HG03095 (cell line): ENCODE measurements at regions not wholly inside any gene's neighbourhood (a gene's known extent, or its start where the extent isn't known, plus 50 kb on each side); places are given as distances from the start of the nearest gene placed in this dataset.

Source experiments
- ATAC-seq: cut with Tn5 transposase; IDR thresholded peaks from one replicate; pipeline ENCODE4 v1.9.1; 2021; ENCODE audit warnings: moderate library complexity; ENCODE audit not compliant: unreplicated experiment

DNA sequence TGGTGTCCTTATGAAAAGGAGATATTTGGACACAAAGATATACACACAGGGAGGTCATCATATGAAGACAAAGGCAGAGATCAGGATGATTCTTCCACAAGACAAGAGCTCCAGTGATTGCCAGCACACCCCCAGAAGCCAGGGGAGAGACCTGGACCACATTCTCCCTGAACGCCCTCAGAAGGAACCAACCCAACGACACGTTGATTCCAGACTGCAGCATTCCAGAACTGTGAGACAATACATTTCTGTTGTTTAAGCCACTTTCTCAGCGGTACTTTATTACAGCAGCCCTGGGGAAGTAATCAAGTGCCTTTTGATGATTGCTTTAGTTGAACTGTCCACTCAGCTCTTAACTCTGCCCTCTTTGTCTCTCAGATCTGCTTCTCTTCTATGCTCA is 285.5 kb upstream of the SMARCA2 start:
- ATAC-seq, result no peak

DNA sequence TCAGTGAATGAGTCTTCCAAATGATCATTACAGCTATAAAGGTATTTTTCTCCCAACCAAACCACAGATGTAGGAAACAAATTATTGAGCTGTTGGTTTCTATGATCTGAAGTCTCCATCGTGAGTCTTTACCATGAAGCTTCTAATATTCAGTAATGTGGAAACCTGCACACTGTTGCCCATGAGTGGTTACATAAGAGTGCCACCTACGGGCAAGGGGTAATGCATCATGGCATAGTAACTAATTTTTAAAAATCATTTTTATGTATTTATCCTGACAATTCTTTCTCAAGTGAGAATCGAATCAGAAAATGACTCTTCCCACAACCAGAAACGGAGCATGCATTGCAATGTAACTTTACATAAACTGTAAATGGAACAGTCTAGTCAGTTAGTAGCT is 282.5 kb upstream of the SMARCA2 start:
- ATAC-seq, result no peak

DNA sequence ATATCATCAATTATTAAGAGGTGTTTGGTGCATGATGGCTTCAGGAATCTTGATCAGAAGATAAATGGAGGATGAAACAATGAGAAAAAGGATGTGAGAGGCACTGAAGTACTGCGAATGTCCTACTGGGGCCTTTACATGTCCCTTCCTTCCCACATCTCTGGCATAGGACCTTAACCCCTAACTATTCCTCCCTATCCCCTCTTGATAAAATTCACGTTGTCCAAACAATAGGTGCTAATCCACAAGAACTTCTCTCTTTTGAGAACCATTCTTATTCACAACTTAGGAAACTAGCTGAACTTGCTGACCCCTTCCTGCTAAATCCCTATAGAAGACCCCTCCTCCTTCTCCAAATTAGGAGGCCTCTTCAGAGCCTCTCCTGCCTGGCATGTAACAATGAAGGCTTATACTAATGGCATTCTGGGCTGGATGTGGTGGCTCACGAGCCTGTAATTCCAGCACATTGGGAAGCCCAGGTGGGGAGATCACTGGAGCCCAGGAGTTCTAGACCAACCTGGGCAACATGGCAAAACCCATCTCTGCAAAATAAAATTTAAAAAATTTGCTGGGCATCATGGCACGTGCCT is 276.5 kb upstream of the SMARCA2 start:
- ATAC-seq, result no peak

DNA sequence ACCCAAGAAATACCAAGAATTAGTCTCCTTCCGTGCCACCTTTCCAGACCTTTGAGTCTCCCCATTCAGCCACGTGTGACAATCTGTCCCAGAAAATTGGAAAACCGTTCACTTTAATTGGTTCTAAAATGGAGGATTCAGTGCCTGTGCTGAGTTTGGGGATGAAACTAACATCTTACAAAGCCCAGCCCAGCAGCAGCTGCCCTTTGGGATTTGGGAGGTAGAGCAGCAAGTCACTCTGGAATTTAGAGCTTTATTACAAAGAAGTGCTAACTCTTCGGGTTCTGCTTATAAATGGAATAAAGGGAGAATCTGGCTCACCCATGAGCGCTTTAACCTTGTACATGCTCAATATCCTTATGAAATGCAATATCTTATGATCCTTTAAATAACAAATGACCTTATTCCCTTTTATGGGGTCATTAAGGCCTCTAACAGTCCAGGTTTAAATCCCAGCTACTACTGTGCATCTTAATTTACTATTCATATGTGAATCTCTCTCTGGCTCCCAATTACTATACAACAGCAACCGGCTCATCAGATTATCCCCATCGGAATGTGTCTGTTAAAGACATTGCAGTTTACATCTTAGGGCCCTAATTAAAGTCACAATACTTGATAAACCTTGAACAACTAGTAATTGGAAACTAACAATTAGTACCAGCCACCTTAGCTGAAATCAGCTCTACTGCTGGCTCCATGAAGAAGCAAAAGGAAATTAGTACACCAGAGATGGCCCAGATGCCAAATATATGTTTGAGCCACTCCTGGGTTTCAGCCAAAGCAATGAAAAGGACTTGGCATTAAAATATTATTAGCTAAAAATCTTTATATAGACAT is 271.8 kb upstream of the SMARCA2 start:
- ATAC-seq, result no peak

DNA sequence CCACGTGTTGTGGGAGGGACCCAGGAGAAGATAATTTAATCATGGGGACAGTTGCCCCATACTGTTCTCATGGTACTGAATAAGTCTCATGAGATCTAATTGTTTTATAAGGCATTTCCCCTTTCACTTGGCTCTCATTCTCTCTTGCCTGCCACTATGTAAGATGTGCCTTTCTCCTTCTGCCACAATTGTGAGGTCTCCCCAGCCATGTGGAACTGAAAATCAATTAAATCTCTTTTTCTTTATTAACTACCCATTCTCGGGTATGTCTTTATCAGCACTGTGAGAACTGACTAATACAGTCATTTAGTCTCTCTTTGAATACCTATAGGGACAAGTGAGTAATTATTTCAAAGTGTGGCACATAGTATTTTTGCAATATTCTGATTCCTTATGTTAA is 269.2 kb upstream of the SMARCA2 start:
- ATAC-seq, result no peak

DNA sequence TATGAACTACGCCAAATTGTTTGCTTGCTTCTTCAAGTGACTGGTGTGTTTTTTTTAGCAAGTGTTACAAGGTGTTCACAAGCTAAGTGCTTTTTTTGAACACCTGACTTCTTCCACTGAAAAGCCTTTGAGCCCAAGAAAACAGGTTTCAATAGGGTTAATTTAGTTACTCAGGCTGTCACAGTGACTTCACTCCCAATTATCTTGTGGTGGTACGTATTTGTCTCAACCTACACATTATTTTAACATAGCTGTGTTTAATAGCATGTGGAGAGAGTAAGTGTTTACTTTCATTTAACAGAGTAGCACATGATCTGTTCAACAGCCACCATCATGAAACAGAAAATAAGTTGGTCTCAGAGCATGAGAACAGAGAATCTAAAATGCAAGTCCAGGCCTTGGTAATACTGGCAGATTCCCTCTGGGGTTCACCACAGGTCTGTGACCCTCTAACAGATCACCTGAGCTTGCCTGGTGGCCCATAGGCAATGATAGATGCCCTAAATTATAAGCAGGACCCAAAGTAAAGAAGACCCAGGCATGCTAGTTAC is 267.7 kb upstream of the SMARCA2 start:
- peak; percentile 69 for ATAC-seq

DNA sequence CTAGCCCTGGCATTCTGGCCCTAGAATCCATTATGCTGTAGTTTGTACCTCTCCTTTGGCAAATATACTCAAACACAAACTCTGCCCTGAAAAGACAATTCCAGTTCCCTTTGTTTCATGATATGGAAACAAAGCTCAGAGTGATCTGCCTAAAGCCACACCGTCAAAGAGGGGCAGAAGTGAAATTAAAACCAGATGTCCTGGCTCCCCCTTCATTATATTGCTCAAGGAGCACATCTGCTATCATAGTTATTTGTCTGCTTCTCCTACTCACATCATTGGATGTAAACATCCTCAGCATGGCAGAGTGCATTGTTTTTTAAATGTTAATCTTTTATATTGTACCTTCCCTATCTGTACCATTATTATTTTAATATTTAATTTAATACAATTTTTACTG is 266.7 kb upstream of the SMARCA2 start:
- no peak for ATAC-seq

DNA sequence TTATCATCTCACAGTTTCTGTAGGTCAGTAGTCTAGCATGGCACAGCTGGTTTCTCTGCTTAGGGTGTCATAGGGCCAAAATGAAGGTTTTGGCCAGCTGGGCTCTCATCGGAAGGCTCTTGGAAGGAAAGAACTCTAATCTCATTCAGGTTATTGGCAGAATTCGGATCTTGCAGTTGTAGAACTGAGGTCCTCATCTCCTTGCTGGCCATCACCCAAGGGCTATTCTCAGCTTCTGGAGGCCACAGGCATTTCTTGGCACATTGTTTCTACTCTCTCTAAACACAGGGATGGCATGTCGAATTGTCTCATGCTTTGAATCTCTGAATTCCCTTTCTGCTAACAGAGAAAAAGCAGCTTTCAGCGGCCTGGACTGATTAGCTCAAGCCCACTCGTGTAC is 258.0 kb upstream of the SMARCA2 start:
- ATAC-seq, result no peak

DNA sequence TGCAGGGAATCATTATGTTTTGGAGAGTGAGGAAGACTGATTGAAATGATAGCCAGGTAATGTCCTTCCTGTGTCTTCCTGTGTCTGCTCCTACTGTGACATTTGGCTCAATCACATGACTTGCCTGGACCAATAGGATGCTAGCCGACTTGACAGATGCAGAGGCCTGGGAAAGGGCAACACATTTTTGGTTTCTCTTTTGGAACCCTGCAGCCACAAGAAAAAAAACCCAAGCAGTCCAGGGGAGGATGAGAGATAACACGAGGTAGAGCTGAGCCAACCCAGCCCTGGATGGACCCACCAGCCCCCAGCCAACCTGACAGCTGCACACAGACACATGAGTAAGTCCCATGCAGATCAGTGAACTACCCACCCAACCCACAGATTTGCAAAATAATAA is 256.1 kb upstream of the SMARCA2 start:
- ATAC-seq, result peak; percentile 87

DNA sequence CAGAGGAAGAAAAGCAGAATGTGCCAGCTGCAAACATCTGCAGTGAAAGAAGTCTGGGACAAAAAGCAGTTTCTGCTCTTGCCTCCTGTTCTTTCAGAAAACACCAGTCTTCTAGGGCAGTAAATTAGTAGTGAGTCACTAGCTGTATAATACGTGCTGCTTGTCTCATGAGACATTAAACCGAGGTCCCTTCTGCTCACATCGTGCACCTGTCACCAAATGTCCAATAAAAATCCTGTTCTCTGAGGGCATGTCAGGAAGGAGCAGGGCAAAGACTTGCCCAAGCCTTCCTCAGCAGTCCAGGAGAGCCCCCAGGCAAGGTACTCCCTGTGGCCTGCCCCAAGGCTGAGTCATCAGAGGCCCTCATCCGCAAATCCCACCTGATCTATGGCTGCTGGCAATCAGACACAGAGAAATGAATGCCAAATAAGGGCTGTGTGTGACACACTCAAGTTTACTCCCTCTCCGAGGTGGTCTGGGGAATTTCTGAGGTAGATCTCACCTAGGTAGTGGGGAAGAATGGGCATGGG is 255.3 kb upstream of the SMARCA2 start:
- no peak for ATAC-seq

DNA sequence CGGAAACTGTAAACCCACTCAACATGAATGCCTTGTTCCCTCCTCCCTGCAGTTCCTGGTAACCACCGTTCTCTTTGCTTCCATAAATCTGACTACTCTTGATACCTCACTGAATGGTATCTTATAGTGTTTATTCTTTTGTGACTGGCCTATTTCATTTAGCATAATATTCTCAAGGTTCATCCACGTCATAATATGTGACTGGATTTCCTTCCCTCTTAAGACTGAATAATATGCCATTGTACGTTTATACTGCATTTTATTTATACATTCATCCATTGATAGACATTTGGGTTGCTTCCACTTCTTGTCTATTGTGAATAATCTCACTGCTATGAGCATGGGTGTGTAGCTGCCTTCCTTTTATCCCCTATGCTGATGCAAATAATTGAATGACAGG is 253.3 kb upstream of the SMARCA2 start:
- no peak for ATAC-seq

DNA sequence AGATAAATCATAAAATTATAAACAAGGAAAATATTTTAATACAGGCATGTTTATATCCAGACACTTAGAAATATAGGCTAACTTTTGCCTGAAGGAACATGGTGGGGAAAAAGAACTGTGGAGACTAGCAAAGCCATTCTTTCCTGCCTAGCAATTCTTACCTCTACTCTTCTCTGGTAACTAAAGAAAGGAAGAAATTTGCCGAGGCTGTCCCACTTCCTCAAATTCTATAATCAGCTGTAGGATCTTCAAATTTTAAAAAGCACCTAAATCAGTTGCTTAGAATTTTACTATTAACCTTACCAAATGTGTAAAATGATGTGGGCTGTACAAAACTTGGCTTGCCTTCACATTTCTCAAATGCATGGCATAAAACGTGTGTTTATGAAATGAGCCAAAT is 249.1 kb upstream of the SMARCA2 start:
- ATAC-seq, result no peak

DNA sequence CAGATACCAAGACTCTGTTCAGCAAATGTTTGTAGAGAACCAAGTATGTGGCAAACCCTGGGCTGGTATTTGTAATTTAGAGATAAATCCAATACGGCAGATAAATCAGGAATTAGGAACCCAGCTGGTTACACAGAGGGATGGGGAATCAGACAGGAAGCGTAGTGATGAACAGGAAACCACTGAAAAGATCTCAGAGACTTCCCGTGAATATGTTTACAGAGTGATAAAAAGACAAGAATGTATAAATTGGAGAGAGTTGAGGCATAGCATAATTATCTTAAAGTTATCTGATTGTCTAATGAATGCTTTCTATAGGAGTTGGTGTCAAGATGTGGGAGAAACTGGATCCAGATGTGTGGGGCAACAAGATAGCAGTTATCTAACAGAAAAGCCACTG is 246.6 kb upstream of the SMARCA2 start:
- no peak for ATAC-seq

DNA sequence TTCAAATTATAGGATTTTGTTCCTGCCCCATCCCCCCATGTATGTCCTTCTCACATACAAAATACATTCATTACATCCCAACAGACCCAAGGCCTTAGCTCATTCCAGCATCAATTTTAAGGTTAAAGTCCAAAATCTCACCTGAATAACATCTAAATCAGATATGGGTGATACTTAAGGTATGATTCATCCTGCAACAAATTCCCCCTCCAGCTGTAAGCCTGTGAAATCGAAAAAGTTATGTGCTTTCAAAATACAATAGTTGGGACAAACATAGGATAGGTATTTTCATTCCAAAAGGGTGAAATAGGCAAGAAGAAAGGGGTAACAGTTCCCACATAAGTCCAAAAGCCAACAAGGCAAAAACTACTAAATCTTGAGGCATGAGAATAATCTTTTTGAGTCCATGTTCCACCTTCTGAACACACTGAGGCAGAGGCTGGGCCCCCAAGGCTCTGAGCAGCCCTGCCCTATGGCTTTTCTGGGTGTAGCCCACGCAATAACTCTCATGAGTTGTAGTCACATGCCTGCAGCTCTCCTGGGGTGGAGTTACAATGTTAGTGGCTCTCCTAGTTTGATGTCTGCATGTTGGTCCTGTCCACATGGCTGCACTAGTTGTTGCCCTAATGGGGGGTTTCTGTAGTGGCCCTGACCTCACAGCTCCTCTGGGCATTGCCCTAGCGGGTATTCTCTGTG is 243.9 kb upstream of the SMARCA2 start:
- ATAC-seq, result no peak

DNA sequence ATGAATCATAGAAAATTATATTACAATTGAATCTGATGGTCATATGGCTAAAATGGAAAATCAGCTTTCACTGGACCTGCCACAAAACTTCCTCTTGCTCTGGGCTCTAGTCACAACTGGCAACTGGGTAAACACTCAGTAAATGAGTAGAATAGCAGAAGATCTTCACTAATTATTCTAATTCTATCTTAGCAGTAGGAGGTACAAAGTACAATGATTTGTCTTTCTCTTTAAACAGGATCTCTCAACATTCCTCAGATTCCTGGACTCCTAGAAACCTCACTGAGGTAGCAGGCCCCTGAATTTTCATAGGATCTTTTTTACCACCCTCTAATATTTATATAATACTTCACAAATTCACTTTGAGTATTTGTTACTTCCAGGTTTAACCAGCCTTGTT is 239.9 kb upstream of the SMARCA2 start:
- ATAC-seq, result no peak

DNA sequence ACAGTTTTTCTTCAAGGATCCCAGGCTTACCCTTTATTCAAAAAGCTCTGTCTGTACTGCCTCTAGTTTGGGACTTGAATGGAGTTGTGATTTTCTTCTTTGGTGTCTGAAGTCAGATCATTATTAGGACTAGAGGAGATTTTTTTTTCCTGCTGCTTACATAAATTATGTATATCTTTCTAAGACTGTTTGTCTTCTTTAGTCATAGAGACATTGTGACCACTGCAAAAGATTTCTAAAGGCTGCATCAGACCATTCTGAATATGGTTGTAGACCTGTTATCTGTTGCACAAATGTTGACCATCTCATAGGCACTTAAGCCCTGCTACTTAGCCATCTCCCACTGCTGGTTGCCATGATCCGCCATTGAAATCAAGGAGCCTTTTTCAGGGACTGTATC is 238.5 kb upstream of the SMARCA2 start:
- ATAC-seq, result no peak

DNA sequence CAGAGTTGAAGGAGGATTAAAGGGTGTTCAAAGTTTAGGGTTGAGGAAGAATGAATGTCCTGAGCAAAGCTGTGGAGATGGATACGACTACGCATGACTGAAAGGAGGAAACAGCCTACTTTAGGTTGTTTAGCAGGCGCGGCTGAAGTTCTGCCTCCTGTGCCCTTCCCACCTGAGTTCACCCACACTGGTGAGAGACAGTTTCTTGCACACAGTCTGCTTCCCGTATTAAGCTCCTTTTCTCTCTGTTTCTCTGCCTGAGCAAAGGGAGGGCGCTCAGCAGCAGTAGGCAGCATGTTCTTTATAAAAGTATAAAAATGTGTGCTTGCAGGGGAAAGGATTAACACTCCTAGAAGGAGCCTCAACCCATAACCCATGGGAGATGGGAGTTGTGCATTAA is 224.0 kb upstream of the SMARCA2 start:
- no peak for ATAC-seq

DNA sequence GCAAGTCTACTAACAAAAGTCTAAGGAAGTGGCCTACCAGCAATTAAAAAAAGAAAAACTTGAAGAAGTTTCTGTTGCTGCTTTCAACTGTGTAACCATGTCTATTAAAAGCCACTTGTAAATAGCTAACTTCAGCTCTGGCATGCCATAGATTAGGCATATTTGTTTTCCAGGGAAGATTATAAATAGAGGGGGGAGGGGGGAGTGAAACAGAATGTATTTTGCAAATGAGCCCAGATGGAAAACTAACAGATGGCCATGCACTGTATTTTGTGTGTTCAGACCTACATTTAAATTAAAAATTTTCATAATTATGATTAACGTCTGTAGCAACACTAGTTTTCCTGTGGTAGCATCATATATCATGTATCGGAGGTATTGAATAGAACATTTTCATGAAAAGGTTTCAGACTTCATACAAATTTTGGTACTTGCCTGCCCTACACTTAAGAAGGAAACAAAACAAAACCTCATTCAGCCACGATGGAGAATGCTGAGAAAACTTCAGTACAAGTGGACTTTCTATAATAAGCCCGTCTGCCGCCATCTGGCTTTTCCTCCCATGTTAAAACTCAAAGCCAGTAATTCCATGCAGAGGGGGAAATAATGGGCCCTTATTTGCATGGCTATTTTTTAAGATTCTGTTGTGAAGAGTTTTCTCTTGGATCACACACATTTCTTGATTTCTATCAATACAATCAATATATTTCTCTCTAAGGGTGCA is 220.4 kb upstream of the SMARCA2 start:
- ATAC-seq, result no peak

DNA sequence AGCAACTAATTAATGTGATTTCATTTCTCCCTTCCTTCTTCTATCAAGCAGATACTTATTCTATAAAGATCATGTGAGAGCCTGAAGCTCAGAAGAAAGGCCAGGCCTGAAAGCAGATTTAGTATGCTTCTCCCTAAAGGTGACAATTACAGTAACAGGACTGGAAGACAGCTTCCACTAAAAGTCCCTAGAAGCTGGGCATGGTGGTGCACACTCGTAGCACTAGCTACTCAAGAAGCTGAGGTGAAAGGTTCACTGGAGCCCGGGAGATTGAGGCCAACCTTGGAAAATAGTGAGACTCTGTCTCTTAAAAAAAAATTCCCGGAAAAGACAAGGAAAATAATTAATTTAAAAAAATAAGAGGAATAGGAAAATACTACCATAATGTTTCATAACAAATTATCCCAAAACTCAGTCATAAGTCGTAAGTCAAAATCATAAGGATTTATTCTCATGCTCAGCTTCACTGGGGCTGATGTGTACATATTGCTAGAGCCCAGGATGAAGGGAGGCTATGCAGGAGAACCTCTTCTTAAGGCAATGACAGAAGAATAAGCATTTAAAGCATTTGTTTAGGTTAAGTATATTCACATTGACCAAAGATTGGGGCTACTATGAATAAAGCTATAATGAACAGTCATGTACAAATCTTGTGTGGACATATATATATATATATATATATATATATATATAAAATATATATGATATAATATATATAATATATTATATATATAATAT is 210.8 kb upstream of the SMARCA2 start:
- ATAC-seq, result no peak

DNA sequence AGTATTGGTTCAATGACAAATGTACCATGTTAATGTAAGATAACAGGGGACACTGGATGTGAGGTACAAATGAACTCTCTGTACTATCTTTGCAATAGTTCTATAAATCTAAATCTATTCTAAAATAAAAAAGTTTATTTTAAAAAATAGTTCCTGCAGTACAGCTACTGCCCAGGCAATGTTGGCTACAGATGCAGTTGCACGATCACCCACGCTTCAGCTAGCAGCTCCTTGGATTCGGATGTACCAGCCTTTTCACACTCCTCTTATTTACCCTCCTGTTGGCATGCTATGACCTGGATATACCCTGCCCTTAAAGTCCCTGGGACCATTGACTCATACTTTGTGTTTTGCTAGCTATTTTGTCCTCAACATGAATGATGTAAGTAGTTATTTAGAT is 185.4 kb upstream of the SMARCA2 start:
- no peak for ATAC-seq
